Panc1 (cell line): ENCODE measurements at regions not wholly inside any gene's neighbourhood (a gene's known extent, or its start where the extent isn't known, plus 50 kb on each side); places are given as distances from the start of the nearest gene placed in this dataset.

Source experiments
- ATAC-seq: fragments of 200-7000 bp; cut with Tn5 transposase; 2 replicates; pipeline ENCODE4 v1.9.1; 2020; ENCODE audit warnings: mild to moderate bottlenecking, moderate library complexity
- BruUV-seq: library from RNA; stranded (reverse); fragments of 400-500 nt; replicated peaks from 2 replicates; lab custom pipeline; 2021; lab: Mats Ljungman, UMichigan
- CTCF ChIA-PET: fragments of 300-600 bp; sonication (Branson Sonifier 250); formaldehyde crosslinking; loops from one replicate; lab custom pipeline; 2022; ENCODE audit warnings: antibody characterized with exemption; lab: Charles Lee
- POLR2A ChIA-PET: fragments of 300-600 bp; sonication (Branson Sonifier 250); formaldehyde crosslinking; loops from one replicate; lab custom pipeline; 2022; ENCODE audit warnings: antibody characterized with exemption; lab: Charles Lee
- DNase-seq: peaks from one replicate; pipeline ENCODE4 v3.0.0-alpha.2; 2010; ENCODE audit warnings: low read depth, low spot score
- H3K27ac ChIP-seq: 2 replicates; pipeline ENCODE4 v1.5.1; 2011; ENCODE audit warnings: mild to moderate bottlenecking, low read length, inconsistent platforms
- H3K27me3 ChIP-seq: fragments of 200-500 bp; sonication (Bioruptor generic); 2 replicates; pipeline ENCODE4 v1.6.0; 2014; ENCODE audit warnings: low read length, inconsistent platforms; ENCODE audit not compliant: control insufficient read depth, insufficient read depth
- H3K36me3 ChIP-seq: fragments of 200-500 bp; sonication (Bioruptor generic); 2 replicates; pipeline ENCODE4 v1.5.1; 2014; ENCODE audit warnings: inconsistent platforms, mild to moderate bottlenecking, low read length, moderate library complexity; ENCODE audit not compliant: control insufficient read depth, insufficient read depth
- H3K4me1 ChIP-seq: 2 replicates; pipeline ENCODE4 v1.5.1; 2011; ENCODE audit warnings: inconsistent platforms, mild to moderate bottlenecking, low read length, moderate library complexity; ENCODE audit not compliant: control insufficient read depth, insufficient read depth
- H3K4me3 ChIP-seq, 2 experiments: 2 replicates each; pipeline ENCODE4 v1.5.1; 2011 to 2012; ENCODE audit warnings: low read depth in 2 of 2, low read length in 2 of 2, mild to moderate bottlenecking in 2 of 2, inconsistent platforms in 1 of 2, moderate library complexity in 1 of 2
- H3K9me3 ChIP-seq: fragments of 200-500 bp; sonication (Bioruptor generic); 2 replicates; pipeline ENCODE4 v1.5.1; 2014; ENCODE audit warnings: low read depth, mild to moderate bottlenecking, inconsistent platforms, low read length, moderate library complexity; ENCODE audit not compliant: control insufficient read depth, insufficient read depth
- CTCF ChIP-seq: fragments of 450-650 bp; IDR thresholded peaks from 2 replicates; pipeline ENCODE4 v1.5.1; 2017; ENCODE audit warnings: mild to moderate bottlenecking
- POLR2AphosphoS5 ChIP-seq: IDR thresholded peaks from 2 replicates; pipeline ENCODE4 v1.6.1; 2012; ENCODE audit warnings: mild to moderate bottlenecking, low read depth, low read length, moderate library complexity
- REST ChIP-seq, 2 experiments: IDR thresholded peaks; 2 replicates each; pipeline ENCODE4 v1.6.1; 2011 to 2012; ENCODE audit warnings: low read depth in 2 of 2, control low read depth in 1 of 2, low read length in 1 of 2, mild to moderate bottlenecking in 1 of 2, moderate library complexity in 1 of 2; ENCODE audit not compliant: insufficient read depth in 1 of 2
- SIN3A ChIP-seq: IDR thresholded peaks from 2 replicates; pipeline ENCODE4 v1.6.1; 2012; ENCODE audit warnings: low read depth, mild to moderate bottlenecking, low read length, moderate library complexity, borderline replicate concordance; ENCODE audit not compliant: insufficient read depth
- TCF7L2 ChIP-seq: IDR thresholded peaks from 2 replicates; pipeline ENCODE4 v1.6.1; 2011; ENCODE audit warnings: mild to moderate bottlenecking, low read depth, low read length, inconsistent platforms
- in situ Hi-C: cut with HindIII; loops from 2 replicates; pipeline ENCODE4 v1.10.0; 2016; ENCODE audit warnings: low sequenced_read_pairs, low pct_unique_long_range_greater_than_20kb
- intact Hi-C: fragments of 100-400 bp; cut with micrococcal nuclease; formaldehyde crosslinking; loops from one replicate; pipeline ENCODE4 v1.10.0; 2022; ENCODE audit not compliant: unreplicated experiment

GRCh38 chr20:25860531-25861150 is 164.0 kb upstream of the ZNF337 start:
- Histone ChIP-seq H3K4me1 (peaks cover 6% of the 10 kb centered on the region; the same call in 1 of the 2 replicates), H3K4me3 (peak overlapping the region; percentile 47 to 61), H3K27me3 (no peaks in the 10 kb centered on the region), H3K36me3 (no peaks in the 10 kb centered on the region), H3K27ac (no peak overlapping the region), H3K9me3 (no peaks in the 10 kb centered on the region)
- DNase-seq, result no peak
- intact Hi-C loops (no loop called here), in situ Hi-C loops (no loop called here)
- POLR2A ChIA-PET, result no interaction called here
- TF ChIP-seq REST (IDR thresholded peaks at IDR 0.05; ENCODE audit: insufficient read depth in 1 of 2, low read depth in 2 of 2, low read length in 1 of 2), result no peak
- TF ChIP-seq TCF7L2, result no peak
- no peak for TF ChIP-seq SIN3A
- TF ChIP-seq POLR2AphosphoS5, result no peak
- TF ChIP-seq CTCF, result no peak
- ATAC-seq, result peak; percentile 10; the same call in 1 of the 2 replicates
- CTCF ChIA-PET, result no interaction called here
- no TSS peak for BruUV-seq

- no peaks in the 10 kb centered on the region for H3K27me3 ChIP-seq
- DNase-seq (no peak), ATAC-seq (peak; percentile 64)
- intact Hi-C loops, result no loop called here
- no peak for TF ChIP-seq SIN3A
- TF ChIP-seq REST (IDR thresholded peaks at IDR 0.05; ENCODE audit: insufficient read depth in 1 of 2, low read depth in 2 of 2, low read length in 1 of 2), result no peak
- no peak for TF ChIP-seq TCF7L2
- TF ChIP-seq CTCF, result no peak
- no peak for TF ChIP-seq POLR2AphosphoS5
- ChIA-PET CTCF (no interaction called here), POLR2A (no interaction called here)
- BruUV-seq, result no TSS peak
- no peak overlapping the region for H3K27ac ChIP-seq
- H3K4me3 ChIP-seq, result peak overlapping the region; percentile 47 to 61
- peaks cover 6% of the 10 kb centered on the region; the same call in 1 of the 2 replicates for H3K4me1 ChIP-seq
- in situ Hi-C loops, result no loop called here
- no peaks in the 10 kb centered on the region for H3K9me3 ChIP-seq
- no peaks in the 10 kb centered on the region for H3K36me3 ChIP-seq
Measured at GRCh38 chr20:25859649-25860530, 163.2 kb upstream of the ZNF337 start.
